GM12873 (cell line): ENCODE measurements at regions not wholly inside any gene's neighbourhood (a gene's known extent, or its start where the extent isn't known, plus 50 kb on each side); places are given as distances from the start of the nearest gene placed in this dataset.

ENCODE experiments used
- TF ChIP-seq, protein P1 (sequence below): IDR thresholded peaks from 2 replicates; pipeline ENCODE4 v1.5.1; 2012; ENCODE audit warnings: low read depth, mild to moderate bottlenecking, moderate library complexity, low read length, control low read depth; ENCODE audit not compliant: insufficient read depth; ENCODE audit errors: missing control alignments

- TF ChIP-seq, protein P1, sequence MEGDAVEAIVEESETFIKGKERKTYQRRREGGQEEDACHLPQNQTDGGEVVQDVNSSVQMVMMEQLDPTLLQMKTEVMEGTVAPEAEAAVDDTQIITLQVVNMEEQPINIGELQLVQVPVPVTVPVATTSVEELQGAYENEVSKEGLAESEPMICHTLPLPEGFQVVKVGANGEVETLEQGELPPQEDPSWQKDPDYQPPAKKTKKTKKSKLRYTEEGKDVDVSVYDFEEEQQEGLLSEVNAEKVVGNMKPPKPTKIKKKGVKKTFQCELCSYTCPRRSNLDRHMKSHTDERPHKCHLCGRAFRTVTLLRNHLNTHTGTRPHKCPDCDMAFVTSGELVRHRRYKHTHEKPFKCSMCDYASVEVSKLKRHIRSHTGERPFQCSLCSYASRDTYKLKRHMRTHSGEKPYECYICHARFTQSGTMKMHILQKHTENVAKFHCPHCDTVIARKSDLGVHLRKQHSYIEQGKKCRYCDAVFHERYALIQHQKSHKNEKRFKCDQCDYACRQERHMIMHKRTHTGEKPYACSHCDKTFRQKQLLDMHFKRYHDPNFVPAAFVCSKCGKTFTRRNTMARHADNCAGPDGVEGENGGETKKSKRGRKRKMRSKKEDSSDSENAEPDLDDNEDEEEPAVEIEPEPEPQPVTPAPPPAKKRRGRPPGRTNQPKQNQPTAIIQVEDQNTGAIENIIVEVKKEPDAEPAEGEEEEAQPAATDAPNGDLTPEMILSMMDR: no peak
These were observed 185.8 kb upstream of the JADE1 start for GRCh38 chr4:128623508-128624215.

- TF ChIP-seq, protein P1: no peak
These were observed 194.3 kb upstream of the JADE1 start for GRCh38 chr4:128615197-128615596.

GRCh38 chr4:128608006-128608405 lies 201.5 kb upstream of the JADE1 start:
- TF ChIP-seq, protein P1: no peak

GRCh38 chr4:128606173-128606572 lies 203.3 kb upstream of the JADE1 start:
- TF ChIP-seq, protein P1: no peak

GRCh38 chr4:128604840-128605239 lies 204.7 kb upstream of the JADE1 start:
- TF ChIP-seq, protein P1: no peak

- TF ChIP-seq, protein P1: no peak
These were observed 205.3 kb upstream of the JADE1 start for GRCh38 chr4:128604204-128604603.

GRCh38 chr4:128603081-128603480 lies 206.4 kb upstream of the JADE1 start:
- TF ChIP-seq, protein P1: no peak
